HG03135 (cell line): ENCODE measurements at regions not wholly inside any gene's neighbourhood (a gene's known extent, or its start where the extent isn't known, plus 50 kb on each side); places are given as distances from the start of the nearest gene placed in this dataset.

Experiments used
- ATAC-seq: cut with Tn5 transposase; IDR thresholded peaks from one replicate; pipeline ENCODE4 v1.9.1; 2021; ENCODE audit warnings: mild to moderate bottlenecking, moderate library complexity; ENCODE audit not compliant: unreplicated experiment

GRCh38 chr19:34305221-34306083 is 51.1 kb downstream of the GARRE1 start:
- ATAC-seq, result no peak

GRCh38 chr19:34306213-34306661 is 51.9 kb downstream of the GARRE1 start:
- no peak for ATAC-seq

GRCh38 chr19:34306824-34307223 is 52.5 kb downstream of the GARRE1 start:
- ATAC-seq, result no peak

GRCh38 chr19:34308381-34309367 is 54.3 kb downstream of the GARRE1 start:
- ATAC-seq, result no peak

- no peak for ATAC-seq
Observed at GRCh38 chr19:34309368-34310138, 55.2 kb downstream of the GARRE1 start.

- no peak for ATAC-seq
Observed at GRCh38 chr19:34310494-34310981, 54.5 kb upstream of the GPI start.

GRCh38 chr19:34313188-34313587 is 51.8 kb upstream of the GPI start:
- ATAC-seq, result no peak

- ATAC-seq, result peak; percentile 67
Observed at GRCh38 chr19:34314437-34315313, 50.3 kb upstream of the GPI start.
